HL-60 (cell line): ENCODE measurements at regions not wholly inside any gene's neighbourhood (a gene's known extent, or its start where the extent isn't known, plus 50 kb on each side); places are given as distances from the start of the nearest gene placed in this dataset.

Experiments used
- CTCF ChIP-seq: IDR thresholded peaks from one replicate; pipeline ENCODE4 v1.5.1; 2011; ENCODE audit warnings: low read length, control low read depth, inconsistent platforms; ENCODE audit not compliant: insufficient read depth
- GABPA ChIP-seq: IDR thresholded peaks from 2 replicates; pipeline ENCODE4 v1.6.1; 2012; ENCODE audit warnings: low read depth
- POLR2AphosphoS5 ChIP-seq: IDR thresholded peaks from 2 replicates; pipeline ENCODE4 v1.6.1; 2012; ENCODE audit warnings: low read depth
- REST ChIP-seq: IDR thresholded peaks from 2 replicates; pipeline ENCODE4 v1.6.1; 2012; ENCODE audit warnings: low read depth; ENCODE audit not compliant: insufficient replicate concordance

GRCh38 chr5:124025306-124025845 lies 513.4 kb downstream of the CSNK1G3 start:
- TF ChIP-seq CTCF (no peak), POLR2AphosphoS5 (no peak), REST (no peak), GABPA (no peak)
